B cell (primary cell): ENCODE measurements at regions not wholly inside any gene's neighbourhood (a gene's known extent, or its start where the extent isn't known, plus 50 kb on each side); places are given as distances from the start of the nearest gene placed in this dataset.

Source experiments
- CTCF ChIP-seq: fragments of 200-600 bp; IDR thresholded peaks from one replicate; pipeline ENCODE4 v1.8.0; 2022; ENCODE audit warnings: antibody characterized with exemption, mild to moderate bottlenecking
- EZH2 ChIP-seq: IDR thresholded peaks from 2 replicates; pipeline ENCODE4 v1.6.1; 2012; ENCODE audit warnings: borderline replicate concordance, low read depth, mild to moderate bottlenecking, moderate library complexity, low read length; ENCODE audit not compliant: insufficient read depth, poor library complexity, severe bottlenecking

DNA sequence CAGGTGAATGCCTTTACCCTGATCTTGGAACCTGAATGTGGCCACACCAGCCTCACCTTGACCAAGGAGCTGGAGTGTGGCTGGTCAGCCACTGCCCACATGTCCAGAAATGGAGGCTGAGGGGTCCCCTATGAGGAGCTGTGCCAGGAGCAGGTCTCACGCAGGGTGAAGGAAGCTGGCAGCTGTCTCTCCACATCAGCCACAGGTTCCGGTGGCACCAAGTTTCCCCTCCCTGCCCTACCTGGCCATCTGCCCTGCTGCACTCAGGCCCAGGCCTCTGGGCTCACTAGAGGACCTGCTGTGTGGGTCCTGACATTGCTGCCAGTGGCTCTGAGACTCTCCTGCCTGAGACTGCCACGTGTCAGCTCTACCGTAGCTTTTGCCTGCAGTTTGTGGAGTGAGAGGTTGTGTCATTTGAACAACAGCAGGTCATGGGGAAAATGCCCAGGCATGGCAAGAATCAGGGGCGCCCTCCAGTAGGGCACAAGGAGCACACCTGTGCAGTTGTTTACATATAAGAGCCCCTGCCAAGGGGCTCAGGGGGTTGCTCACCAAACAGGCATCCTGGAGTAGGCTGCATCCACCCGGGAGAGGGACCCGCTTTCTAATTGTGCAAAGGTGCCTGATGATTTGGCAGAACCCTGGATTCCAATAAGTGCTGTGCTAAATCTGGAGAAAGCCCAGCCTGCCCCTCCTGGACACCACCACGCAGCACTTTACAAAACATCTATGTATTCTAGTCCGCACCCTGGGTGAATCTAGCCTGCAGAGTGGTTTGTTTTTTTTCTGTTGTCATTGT, 258.5 kb upstream of the TLE3 start:
- TF ChIP-seq CTCF: no peak
- TF ChIP-seq EZH2: no peak
